NCI-H146 treated with DMSO at 0.1 percent for 48 hours (cell line): ENCODE measurements at regions not wholly inside any gene's neighbourhood (a gene's known extent, or its start where the extent isn't known, plus 50 kb on each side); places are given as distances from the start of the nearest gene placed in this dataset.

ENCODE experiments used
- DNase-seq: peaks from one replicate; lab custom pipeline; 2025; ENCODE audit not compliant: unreplicated experiment; lab: John Stamatoyannopoulos, UW

DNA sequence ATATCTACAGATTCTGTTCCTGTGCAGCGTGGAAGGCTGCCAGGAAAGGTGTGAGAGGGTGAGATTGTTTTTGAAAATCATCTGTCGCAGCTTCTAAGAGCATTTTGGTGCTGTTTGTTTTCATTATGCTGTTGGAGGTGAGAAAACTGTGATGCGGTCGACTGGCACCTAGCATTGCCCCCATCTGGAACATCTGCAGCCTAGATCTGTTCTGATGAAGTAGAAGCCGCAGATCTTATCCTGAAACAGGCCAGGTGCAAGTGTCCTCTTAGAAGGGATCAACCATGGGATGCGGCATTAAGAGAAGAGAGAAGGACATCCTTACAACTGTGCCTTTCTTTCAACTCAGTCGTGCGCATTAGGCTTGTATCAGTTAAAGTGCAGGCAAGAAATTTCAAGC is 167.3 kb downstream of the CDH26 start:
- no peak for DNase-seq

DNA sequence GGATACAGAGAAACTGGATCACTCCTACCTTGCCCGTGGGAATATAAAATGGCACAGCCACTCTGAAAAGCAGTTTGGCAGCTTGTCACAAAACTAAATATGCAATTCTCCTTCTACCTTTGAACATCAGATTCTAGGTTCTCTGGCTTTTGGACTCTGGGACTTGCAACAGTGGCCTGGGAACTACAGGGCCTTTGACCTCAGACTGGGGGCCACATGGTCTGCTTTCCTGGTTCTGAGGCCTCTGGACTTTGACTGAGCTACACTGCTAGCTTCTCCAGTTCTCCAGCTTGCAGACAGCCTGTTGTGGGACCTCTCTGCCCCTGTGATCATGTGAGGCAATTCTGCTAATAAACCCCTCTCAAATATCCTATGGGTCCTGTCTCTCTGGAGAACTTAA is 168.8 kb downstream of the CDH26 start:
- DNase-seq, result no peak

DNA sequence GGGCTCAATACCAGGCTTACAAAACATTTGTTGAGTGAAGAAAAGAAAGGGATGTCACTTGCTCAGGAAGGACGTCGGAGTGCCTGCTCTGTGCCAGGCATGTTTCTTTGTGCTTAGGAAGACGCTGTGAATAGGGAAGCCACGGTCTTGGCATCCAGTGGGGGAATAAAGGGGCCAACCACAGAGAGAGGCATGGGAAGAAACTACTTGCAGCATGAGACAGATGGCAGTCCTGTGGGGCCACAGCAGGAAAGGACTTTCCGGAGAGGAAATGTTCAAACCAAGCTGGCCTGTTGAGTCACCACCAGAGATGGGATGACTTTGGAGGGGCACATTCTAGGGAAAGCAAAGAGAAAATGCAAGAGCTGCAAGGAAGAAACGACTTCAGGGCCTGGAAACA is 173.2 kb downstream of the CDH26 start:
- DNase-seq, result no peak

DNA sequence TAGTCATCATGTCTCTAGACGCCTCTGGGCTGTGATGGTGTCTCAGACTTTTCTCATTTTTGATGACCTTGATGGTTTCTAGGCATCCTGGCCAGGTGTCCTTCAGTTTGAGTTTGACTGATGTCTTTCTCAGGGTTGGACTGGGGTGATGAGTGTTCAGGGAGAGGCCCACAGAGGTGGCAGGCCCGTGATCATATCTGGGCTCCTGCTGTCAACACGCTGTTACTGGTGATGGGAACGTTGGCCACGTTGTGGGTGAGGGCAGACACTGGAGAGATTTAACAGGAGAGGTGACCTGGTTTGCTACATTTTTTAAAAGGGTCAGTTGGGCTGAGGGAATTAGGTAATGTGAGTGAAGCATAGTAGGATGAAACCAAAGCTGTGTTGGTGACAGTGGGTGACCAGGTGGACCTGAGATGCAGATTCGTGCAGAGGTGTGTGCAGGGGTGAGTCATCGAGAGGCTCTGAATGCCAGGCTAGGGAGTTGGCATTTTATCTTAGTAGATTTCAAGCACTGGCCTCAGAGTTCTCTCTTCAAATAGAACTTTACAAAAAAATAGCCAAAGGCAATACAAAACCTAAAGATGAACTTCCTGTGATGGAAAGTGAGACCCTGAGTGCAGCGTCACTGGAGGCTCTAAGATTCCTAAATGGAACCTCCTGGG is 174.1 kb downstream of the CDH26 start:
- DNase-seq, result no peak

DNA sequence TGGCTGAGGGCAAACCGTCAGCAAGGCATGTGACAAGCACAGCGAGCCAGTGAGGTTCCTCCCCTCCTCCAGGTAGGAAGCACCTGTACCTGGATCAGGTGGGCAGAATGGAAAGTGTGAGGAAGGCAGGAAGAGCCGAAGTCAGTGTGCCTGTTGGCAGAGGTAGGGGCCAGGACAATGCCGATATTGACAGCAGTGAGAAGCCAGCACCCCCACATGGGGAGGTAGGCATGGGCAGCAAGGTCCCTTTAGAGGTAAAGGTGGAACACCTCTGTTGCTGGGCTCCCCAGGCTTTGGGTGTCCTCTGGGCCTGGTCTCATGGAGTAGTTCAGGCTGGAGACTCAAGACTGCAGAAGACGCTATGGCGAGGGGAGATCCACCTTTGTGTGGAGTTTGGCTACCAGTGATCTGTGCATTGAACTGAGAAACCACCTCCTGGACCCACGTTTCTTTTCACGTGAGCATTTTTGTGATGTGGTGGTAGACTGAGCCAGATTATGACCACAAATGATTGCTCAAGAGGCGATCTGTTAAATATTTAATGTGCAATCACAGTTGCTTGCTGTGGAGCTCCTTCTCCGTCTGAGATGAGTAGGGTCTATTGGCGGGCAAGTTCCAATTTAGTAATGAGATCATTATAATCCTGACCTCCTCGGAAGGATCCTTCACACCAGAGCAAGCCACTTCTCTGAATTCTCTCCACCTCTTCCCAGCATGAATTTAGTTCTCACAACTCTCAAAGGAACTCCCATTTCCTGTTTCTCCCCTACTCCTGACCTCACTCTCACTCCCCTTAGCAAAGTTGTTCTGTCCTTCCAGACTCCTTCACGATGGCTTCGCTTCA is 174.8 kb downstream of the CDH26 start:
- DNase-seq, result no peak

DNA sequence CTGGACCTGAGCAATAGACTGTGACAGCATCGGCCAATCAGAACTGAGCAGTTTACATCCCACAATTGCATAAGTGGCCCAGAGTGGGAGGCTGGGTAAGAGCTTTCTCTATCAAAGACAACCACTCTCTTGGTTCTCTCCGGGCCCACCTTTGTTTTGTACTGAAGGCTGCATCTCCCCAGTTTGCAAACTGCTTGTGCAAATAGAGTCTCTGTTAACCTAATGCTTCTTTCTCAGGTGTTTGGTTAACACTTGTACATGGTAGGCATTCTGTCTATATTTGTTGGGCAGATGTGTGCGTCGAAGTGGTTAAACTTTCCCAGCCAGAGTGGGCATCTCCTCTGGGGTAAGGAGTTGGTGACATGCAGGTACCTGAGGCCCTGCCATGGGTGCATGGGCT is 177.1 kb downstream of the CDH26 start:
- DNase-seq, result no peak

DNA sequence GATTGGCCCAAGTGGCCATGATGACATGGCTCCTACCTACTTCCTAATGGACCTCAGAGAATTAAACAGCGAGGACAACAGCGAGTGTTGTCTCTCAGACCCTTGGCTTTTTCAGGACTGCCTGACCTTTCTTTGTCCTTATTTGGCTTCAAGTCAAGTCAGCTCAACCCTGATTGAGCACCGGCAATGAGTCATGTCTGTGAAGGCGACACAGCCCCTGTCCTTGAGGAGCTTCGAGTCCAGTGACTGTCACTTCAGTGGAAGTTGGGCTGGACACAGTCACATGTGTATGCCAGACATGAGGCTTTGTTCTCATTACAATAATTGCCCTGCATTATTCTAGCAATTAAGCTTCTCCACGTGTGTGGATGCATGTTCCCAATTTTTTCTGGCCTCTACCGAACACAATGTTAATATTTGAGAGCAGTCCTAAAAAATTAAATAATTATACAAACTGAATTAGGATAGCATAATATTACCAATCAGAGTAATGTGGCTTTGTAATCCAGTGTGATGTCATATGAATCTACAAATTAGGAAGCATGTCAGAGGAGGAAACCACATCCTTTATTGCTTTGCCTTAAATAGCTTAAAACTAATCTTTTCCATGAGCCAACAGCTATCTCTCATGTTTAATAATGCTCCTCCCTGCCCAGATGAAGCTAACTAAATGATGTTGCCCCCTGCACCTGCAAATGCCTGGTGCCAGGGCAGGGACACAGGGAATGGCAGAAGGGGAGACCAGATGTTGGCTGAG is 178.6 kb downstream of the CDH26 start:
- no peak for DNase-seq

DNA sequence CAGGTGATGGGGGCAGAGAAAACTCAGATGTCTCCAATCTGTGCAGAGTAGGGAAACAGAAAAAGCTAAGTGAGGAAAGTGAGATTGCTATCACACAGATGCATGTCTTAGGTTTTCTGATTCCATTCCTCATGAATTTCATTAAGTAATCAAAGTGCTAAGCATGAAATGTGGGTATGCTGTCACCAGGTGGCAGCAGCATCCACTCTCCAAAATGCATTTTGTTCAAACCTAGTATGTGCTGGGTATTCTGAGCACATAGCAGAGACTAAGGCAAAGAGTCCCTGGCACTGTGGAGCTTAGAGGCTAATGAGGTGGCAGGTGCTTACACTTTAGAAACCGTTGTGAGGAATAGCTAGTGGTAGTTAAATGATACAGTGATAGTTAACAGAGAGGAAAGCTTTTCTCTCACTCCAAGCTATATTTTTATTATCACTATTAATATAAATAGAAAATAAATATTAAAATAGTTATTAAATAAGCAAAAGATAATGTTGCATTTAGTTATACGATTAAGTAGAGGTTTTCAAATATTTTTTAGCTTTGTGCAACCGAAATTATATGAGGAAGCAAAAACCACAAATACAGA is 179.5 kb downstream of the CDH26 start:
- peak; percentile 29 for DNase-seq

DNA sequence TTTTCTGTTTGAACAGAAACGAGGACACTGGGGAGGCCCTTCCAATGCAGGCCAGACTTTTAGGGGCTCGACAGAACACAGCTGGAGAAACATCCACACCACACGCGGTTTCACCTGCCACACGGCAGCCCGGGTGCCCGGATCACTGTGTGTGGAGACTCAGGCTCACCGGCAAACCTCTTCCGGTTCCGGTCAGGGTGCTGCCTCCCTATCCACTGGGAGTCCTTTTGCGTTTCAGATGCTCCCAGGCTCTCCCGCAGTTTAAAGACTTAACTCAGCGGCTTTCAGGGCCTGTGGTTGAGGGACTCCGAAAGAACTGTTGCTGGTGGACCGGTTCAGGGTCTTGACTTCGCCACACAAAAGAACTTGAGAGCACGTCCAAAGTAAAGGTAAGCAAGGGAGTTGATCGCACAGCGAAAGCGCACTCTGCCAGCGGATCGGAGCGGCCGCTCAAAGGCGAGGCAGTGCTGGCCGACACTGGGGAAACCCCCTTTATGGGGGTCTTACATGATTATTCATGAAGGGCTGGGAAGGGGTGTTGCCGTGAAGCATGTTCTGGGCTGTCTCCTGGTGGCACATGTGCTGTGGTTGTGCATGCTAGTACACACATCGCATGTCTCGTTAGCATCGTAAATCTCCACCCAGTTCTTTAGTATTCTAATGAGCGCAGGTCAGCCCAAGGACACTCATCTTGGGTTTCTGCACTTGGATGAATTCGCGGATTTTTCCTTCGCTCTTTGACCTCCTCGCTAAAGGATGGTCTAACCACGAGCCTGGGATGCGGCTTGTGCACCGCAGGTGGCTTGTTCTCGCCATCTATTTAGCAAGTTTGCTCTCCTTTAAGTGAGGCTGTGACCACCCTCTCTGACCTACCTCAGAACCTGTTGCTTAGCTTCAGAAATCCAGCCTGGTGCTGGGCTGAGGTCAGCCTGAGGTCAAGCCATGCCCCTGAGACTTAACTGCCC is 180.3 kb downstream of the CDH26 start:
- DNase-seq, result peak; percentile 52

DNA sequence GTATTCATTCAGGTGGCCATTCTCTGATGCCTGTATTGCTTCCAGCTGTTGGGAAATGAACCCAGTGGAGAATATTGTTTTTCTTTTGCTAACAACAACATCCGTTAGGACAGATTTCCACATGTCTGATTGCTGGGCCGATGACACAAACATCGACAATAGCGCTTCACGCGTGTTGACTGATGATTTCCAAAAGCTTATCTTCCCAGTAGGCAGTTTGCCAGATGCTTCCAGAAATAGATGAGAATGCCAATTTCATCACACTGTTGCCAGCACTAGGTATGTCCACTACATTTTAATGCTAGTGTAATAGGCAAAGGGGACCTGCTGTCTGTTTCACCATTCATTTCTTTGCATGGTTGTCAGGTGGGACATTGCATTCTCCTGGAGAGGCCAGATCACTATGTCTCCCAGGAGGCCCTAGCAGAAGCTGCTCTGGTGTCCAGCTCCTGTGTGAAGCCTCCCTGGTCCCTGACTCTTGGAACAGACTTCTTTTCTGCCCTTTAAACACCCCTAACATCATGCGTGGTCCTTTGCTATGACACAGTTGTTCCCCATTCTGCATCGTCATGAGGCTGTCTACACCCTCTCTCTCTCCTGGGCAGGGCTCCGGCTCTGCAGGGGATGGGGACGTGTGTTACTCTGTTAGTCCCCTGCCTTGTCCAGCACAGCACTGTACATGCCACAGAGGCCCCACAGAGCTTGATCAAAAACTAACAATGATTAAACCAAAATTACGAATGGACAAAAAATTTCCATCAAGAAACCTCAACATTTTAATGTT is 181.6 kb downstream of the CDH26 start:
- no peak for DNase-seq

DNA sequence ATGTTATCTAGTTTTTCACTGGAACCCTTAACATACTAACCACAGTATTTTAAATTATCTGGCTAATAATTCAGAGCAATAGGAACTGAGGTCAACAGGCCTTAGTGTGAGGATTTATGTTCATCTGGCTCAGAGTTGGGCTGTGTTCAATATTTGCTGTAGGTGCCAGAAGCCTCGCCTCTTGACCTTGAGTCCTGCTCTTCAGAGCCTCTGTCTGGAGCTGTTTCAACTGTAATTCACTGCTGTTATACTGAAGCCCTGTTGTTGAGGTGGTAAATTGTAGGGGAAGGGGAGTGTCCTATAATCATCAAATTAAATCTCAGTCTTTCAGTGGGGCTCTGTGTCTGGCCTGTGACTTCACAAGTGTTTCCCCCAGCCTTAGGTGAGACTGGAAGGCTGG is 184.4 kb downstream of the CDH26 start:
- DNase-seq, result no peak

DNA sequence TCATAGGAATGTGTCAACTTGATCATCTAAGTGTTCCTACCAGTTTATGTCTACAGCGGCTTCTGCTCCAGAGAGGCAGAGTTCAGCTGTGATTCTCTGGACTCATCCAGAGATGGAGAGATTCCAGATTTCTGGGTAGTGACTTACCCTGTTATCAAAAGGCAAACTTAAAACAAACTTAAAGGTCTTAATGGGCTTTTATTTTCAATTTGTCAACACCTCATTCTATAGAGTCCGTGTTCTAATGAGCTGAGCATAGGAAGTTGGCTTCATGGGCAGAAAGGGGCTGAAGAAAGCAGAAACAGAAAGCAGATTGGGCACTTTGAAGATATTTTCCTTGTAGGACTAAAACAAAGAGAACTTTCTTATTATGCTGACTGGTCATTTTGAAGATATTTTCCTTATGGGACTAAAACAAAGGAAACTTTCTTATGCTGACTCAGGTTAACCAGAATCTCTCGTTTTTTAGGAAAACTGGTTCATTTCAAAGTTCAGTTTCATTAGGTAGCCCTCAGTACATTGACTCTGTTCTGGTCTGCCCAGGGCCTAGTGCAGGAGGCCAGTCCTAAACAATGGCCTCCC is 185.1 kb downstream of the CDH26 start:
- DNase-seq, result no peak

DNA sequence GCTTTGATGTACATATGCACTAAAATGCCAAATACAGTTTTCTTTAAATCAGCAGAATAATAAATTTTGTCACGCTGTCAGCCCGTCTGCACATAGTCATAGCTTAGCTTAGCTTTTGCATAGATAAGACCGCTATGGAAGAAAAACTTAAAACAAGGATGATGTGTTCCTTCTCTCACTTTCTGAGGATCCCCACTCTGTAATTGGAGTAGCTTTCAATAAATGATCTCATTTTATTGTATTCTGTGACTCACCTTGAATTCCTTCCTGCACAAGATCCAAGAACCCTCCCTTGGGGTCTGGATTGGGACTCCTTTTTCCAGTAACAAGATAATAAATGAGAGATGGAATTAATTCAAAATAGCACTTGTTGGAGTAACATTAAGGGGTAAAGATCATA is 186.2 kb downstream of the CDH26 start:
- no peak for DNase-seq

DNA sequence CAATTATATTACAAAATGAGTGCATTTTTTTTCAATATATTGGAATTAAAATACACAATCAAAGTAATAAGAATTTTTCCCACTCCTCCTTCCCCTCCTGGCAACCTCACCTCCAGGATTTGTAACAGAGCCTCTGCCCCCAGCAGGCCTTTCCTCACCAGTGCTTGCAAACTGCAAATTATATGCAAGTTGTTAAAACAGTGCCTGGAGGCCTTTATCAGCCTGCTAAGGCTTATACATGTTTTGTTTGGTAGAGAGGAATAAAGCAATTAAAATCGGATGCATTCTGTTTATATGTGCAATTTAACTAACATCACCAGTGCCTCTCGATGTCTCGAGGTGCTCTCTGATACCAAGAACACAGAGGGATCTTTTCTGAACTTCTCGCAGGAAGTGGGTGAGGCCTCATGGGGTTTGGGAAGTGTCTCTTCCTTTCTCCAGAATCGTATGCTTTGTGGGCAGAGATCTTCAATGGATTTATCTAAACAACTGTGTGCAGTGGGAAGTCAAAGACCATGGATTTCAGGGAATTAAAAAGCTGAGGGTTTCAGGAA is 186.8 kb downstream of the CDH26 start:
- no peak for DNase-seq

DNA sequence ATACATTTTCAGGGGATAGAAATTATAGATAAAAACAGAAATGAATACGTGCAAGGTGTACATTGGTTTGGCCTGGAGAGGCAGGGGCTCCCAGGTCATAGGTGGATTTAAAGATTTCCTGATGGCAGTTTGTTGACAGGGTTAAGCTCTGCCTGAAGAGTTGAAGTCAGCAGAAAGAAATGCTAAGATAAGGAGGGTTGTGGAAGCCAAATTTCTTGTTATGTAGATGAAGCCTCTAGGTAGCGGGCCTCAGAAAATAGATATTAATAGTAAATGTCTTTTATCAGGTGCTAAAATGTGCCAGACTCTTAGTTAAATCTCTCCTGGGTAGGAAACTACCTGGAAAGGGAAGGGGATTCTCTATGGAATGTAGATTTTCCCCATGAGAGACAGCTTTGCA is 188.8 kb downstream of the CDH26 start:
- no peak for DNase-seq

DNA sequence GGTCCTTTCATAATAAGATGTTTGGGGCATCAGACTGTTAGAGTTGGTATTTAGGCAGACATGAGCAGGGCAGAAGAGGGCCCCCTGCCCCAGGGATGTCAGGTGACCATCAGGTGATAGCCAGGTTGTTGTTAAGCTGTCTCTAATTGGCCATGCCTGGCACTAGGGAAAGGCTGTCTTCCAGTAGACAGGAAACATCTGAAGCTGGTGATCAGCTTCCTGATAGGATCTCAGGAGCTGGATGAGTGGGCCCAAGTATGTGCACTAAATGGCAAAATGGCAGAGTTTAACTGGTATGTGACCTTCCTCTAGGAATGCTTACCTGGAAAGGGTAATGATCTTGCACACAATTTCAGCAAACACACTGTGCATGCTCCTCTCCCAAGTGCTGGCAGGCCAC is 190.7 kb downstream of the CDH26 start:
- no peak for DNase-seq

DNA sequence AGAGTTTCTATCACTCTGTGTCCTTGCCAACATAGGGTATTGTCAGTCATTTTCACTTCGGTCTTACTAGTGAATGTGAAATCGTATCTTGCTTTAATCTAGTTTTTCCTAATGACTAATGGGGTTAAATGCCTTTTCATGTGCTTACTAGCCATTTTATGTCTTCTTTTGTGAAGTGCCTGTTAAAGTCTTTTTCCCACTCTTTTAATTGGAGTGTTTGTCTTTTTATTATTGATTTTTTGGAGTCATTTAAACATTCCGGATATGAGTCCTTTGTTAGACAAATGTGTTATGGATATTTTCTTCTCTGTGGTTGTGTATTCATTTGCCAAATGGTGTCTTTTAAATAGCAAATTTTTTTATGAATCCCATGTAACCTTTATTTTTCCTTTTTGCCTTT is 194.6 kb downstream of the CDH26 start:
- DNase-seq, result peak; percentile 45

DNA sequence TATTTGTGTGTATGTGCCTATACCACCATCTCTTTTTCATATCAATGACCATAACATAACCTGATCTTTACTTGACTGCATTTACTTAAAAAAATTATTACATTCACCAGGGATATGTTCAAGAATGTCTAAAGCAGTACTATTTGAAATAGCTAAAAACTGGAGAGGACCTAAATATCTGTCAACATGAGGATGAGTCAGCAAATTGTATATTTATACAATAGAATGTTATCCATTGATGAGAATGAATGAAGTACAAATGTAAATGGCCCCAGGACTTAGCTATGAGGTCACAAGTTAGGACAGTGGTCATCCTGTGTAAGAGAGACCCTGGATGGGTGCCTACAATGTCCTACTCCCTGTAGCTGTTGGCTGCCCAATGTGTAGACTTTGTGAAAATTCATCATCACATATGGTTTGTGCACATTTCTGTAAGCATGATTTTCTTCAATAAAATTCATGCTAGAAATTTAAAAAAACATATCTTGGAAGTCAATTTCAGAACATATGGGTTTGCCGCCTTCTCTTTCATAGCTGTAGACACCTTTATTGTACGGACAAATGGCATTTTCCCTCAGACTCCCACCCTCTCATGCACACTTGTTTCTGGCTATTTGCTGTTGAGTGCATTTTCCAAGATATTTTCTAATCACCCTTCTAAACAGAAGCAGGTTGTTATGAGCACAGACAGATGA is 202.4 kb downstream of the CDH26 start:
- no peak for DNase-seq
